ENCODE measurements at regions not wholly inside any gene's neighbourhood (a gene's known extent, or its start where the extent isn't known, plus 50 kb on each side); places are given as distances from the start of the nearest gene placed in this dataset.

- H3K4me3 ChIP-seq (replicated peaks; ENCODE audit: low read depth, low read length): no peak overlapping the region
- no peak for DNase-seq (ENCODE audit: extremely low read depth, low read depth)
- TF ChIP-seq CTCF (IDR thresholded peaks at IDR 0.05; ENCODE audit: low read depth, low read length, missing control alignments): no peak
Measured at GRCh38 chr10:56091872-56092271, 269.2 kb downstream of the ZWINT start.

DNA sequence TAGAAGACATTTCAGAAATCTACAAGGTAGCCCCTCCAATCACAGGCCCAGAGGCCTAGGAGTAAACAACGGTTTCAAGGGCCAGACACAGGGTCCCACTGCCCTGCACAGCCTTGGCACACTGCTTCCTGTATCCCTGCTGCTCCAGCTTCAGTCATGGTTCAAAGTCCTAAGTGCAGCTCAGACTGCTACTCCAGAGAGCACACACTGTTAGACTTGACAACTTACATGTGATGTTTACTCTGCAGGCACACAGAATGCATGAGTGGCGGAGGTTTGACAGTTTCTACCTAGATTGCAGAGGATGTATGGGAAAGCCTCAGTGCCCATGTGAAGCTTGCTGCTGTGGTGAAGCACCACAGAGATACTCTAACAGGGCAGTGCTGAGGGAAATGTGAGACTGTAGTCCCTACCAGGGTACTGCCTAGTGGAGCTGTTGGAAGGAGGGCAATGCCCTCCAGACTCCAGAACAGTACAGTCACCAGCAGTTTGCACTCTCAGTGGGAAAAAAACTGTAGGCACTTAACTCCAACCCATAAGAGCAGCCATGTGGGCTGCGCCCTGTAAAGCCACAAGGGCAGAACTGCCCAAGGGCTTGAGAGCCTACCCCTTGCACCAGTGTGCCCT, 270.0 kb downstream of the ZWINT start:
- TF ChIP-seq CTCF (IDR thresholded peaks at IDR 0.05; ENCODE audit: low read depth, low read length, missing control alignments): no peak
- no peak for DNase-seq (ENCODE audit: extremely low read depth, low read depth)

DNA sequence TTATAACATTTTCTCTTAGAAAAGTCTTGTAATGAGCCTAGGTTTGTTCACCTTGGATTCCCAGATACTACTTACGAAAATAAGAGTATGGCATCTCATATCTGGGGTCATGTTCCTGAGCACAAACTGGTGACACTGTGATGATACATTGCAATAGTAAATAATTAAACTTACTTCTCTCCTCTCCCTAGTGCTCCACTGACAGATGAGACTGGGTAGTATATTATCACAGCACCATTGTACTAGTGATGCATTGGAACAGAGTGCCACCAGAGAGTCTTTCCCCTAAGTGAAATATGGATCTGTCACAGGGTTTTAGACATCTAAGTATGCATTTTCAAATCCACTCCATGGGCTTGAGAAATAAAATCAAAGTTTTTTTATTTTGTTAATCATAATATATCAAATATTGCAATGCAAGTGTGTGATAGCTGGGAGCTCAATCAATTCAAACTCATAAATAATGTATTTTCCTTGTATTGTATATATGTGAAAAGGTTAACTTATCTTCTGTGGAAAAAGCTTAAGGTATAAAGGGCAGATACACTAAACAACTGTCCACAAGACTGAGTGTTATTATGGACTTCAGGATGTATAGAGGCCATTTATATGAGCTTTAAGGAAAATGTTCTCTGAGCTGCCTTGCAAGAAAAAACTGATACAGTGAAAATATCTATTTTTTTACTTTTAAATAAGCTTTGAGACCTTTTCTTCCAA, 275.5 kb downstream of the ZWINT start:
- DNase-seq (ENCODE audit: extremely low read depth, low read depth): no peak
- no peak overlapping the region for H3K4me3 ChIP-seq (replicated peaks; ENCODE audit: low read depth, low read length)
- no peak for TF ChIP-seq CTCF (IDR thresholded peaks at IDR 0.05; ENCODE audit: low read depth, low read length, missing control alignments)

More for the DNA sequence above, 270.0 kb downstream of the ZWINT start:
- no peak overlapping the region for H3K4me3 ChIP-seq (replicated peaks; ENCODE audit: low read depth, low read length)

DNA sequence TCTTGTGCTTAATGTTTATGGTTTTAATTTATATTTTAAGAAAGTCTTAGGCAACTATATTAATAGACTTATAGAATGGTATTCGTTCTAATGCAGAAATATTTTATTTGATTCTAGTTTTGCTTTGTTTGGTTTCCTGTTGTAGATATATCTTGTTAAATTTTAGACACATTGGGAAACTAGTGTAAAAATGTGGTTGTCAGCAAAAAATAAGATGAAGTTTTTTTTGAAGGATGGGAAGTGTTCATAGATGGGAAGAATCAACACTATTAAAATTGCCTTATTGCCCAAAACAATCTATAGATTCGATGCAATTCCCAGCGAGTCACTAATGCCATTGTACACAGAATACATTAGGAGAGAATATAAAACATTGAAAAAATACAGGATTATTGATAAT, 278.9 kb downstream of the ZWINT start:
- no peak for DNase-seq (ENCODE audit: extremely low read depth, low read depth)
- no peak overlapping the region for H3K4me3 ChIP-seq (replicated peaks; ENCODE audit: low read depth, low read length)
- TF ChIP-seq CTCF (IDR thresholded peaks at IDR 0.05; ENCODE audit: low read depth, low read length, missing control alignments): no peak

- DNase-seq (ENCODE audit: extremely low read depth, low read depth): no peak
- TF ChIP-seq CTCF (IDR thresholded peaks at IDR 0.05; ENCODE audit: low read depth, low read length, missing control alignments): no peak
- H3K4me3 ChIP-seq (replicated peaks; ENCODE audit: low read depth, low read length): no peak overlapping the region
Measured at GRCh38 chr10:56068473-56069263, 292.4 kb downstream of the ZWINT start.

DNA sequence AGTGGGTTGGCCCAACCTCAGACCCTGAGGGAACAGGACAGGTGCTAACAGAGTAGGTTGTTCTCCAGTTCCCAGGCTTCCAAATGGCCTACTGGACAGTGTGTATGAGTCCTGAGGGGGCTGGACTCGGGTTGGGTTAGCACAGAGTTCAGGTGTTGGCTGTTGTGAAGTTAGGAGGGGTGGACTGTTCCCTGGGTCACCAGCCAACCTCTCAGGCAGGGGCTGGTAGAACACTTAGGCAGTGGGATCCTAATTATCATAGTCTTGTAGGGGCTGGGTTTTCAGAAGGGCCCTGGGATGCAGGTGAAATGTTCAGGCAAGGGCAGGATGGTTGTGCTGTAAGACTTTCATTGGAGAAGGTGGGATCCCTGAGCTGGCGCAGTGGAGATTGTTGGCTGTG, 293.0 kb downstream of the ZWINT start:
- TF ChIP-seq CTCF (IDR thresholded peaks at IDR 0.05; ENCODE audit: low read depth, low read length, missing control alignments): no peak
- no peak overlapping the region for H3K4me3 ChIP-seq (replicated peaks; ENCODE audit: low read depth, low read length)
- DNase-seq (ENCODE audit: extremely low read depth, low read depth): no peak

Data from HFF-Myc (cell line).